GM19372 (cell line): ENCODE measurements at regions not wholly inside any gene's neighbourhood (a gene's known extent, or its start where the extent isn't known, plus 50 kb on each side); places are given as distances from the start of the nearest gene placed in this dataset.

Experiments
- ATAC-seq: cut with Tn5 transposase; IDR thresholded peaks from one replicate; pipeline ENCODE4 v1.9.1; 2021; ENCODE audit warnings: mild to moderate bottlenecking, low read depth, moderate library complexity; ENCODE audit not compliant: unreplicated experiment

DNA sequence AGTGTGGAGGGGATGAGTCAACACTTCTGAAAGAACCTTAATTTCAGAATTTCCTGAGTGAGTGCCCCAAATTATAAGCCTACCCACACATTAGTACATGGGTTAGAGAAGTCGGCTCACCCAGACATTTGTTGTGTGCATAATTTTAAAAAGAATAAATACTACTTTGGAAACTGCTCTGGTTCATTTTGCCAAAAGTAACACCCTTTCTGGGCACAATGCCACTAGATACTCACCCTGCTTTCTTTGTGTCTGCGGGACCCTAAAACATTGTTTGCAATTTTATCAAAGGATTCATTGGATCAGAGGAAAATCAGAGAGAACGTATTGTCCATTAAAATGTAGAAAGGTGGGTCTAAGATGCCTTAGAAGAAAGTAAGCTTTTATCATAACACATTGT is 245.5 kb upstream of the NRP1 start:
- no peak for ATAC-seq

DNA sequence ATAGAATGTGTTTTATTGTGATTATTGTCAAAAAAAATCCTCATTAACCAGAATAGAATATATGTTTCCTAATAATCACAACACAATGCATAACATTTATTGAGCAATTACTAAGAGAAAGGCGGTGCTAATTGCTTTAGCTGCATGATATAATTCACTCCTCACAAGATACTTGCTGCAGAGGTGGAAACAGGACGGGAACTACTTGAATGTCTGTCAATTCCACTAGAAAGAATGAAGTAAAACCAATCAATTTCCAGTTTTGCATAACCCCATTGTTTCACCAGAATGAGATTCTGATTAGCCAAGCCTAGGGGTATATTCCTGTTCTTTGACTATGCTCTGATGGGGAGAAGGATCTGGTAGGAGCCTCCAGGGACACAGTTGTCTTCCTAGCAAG is 239.1 kb upstream of the NRP1 start:
- no peak for ATAC-seq

DNA sequence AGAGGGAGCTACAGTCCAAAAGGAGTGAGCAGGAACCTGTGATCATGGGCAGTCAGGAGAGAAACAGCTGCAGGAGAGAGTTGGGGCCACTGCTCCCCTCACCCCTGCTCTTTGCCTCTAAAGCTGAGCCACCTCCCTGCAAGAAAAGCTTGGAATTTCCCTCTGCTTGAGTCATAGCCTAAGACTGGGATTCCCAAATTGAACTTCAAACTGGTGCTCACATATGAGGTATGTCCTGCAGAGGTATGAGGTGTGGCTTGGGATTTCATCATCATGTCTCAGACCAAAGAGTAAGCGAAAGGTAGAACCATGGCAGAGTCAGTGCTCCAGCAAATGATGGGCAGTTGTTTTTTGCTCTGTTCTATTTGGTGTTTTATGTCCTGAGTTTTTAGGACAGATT is 237.1 kb upstream of the NRP1 start:
- no peak for ATAC-seq

DNA sequence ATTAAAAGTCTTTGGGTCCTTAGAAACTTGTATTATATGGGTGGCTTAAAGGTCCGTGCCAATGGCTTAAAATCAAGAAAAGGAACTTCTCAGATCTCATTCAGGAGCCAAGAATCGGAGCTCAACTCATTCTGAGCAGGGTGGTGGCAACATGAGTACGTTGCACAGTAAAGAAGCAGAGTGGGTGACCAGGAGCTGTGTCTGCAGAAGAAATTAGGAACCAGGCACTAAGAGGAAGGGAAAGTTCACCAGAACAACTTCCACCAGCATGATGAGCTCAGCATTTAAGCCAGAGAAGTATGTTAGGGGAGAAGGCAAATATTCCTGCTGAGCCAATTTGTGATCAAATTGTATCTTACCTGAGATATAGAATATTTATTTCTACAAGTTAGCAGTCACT is 236.0 kb upstream of the NRP1 start:
- no peak for ATAC-seq

DNA sequence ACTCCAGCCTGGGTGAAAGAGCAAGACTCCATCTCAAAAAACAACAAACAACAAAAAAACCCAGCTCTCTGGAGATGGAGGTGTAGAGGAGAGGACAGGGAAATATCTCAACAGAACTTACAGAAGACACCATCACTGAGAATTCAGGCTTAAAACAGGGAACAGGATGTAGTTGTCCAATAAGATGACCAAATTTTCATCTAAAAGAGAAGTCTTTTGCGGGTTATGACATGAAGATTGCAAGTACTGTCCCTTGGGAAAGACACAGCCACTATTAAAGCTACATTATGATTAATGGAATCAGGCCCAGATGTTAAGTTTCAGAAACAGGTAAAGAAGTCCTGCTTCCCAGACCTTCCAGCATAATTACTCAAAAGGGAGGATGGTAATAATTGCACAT is 235.2 kb upstream of the NRP1 start:
- ATAC-seq: no peak

DNA sequence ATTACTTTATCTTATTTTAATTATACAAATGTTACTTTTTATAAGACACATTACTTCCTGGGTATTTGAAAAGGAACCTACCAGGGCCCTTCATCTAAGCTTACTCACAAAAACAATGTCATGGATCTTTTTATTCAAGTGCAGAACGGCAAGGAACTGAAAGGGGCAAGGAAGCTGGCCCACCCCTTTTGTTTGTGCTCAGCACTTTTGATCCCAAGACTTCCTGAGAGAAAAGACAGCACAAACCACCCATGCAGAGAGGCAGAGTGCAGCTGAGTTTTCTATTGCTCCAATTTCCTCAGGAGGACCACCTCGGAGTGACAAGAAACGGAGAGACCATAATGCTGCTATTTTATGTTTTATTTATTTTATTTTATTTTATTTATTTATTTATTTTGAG is 232.0 kb upstream of the NRP1 start:
- no peak for ATAC-seq

DNA sequence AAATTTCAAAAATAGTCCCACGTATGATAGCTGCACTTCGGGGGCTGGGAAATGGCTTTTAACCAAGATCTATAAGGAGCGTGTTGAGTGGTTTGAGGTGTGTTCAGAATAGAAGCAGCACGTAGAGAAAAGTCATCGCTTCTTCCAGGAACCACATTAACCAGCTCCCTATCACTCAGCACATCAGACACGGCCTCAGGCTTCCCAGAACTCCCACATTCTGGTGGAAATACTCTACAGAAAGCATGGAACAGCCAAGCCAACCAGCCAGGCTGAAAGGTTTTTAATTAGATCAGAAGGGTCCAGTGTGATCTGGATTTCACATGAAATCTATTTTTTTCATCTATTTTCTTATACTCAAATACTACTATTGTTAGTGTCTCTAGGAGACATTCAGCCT is 231.5 kb upstream of the NRP1 start:
- no peak for ATAC-seq

DNA sequence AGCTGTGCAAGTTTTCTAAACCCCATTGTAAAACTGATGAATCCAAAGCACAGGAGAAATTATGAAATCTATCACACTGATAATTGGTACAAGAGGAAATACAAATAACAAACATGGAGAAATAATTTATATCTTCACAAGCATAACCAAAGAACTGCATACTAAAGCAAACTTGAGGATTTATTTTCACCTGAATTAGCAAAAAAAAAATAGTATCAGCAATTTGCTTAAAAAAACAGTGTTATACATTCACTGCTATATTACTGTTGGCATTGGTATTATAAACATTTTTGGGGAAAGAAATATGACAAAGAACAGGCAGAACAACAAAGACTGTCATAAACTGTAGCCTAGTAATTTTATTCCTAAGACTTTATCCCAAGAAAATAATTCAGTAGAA is 230.8 kb upstream of the NRP1 start:
- no peak for ATAC-seq

DNA sequence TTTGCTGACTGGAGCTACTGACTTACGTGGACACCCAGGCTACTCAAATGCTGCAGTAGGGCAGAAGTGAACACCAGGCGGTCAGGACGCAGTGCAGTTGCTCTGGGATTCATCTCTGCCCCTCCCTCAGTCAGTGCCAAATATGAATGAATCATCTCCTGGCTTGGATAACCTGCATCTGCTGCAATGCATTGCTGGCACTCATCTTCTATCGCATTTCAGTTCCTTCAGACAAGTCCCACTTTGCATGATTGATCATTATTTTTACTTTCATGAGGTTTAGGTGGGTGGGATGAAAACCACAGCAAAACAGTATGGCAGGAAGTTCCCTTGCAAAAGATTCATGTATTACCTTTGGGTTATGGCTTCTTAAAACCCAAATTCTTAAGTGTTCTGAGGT is 224.6 kb upstream of the NRP1 start:
- no peak for ATAC-seq

DNA sequence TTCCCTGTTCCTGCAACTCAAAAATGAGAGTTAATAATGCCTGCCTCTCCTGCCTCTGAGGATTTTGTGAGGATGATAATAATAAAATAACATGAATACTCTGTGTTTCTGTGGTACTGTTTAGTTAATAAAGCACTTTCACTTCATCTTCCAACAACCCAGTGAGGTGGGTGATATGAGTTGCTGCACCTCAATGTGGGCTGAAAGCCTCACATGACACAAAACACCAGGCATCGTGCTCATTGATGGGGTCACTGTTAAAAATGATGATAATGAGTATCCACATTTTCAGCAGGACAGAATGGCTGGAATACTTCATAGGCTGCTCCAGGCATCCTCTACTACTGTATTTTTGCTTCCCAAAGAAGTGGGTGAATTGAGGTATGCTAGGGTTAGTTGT is 222.8 kb upstream of the NRP1 start:
- no peak for ATAC-seq

DNA sequence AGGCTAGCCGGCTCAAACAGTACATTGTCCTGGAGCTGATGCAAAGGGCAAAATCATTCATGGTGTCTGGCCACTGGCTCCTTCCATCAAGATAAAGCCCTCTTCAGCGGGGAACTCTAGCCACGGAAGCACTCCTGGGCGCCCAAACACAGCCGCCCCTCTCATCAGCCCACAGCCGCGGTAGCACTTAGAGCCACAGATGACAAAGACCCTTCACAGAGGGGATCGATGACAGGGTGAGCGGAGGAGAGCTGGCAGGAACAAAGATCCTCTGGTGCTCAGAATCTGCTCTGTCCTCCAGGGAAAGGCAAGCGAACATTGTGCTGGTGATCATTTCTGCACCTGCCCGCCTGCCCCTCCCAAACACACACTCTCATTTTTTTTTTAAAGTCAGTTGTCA is 222.2 kb upstream of the NRP1 start:
- no peak for ATAC-seq

DNA sequence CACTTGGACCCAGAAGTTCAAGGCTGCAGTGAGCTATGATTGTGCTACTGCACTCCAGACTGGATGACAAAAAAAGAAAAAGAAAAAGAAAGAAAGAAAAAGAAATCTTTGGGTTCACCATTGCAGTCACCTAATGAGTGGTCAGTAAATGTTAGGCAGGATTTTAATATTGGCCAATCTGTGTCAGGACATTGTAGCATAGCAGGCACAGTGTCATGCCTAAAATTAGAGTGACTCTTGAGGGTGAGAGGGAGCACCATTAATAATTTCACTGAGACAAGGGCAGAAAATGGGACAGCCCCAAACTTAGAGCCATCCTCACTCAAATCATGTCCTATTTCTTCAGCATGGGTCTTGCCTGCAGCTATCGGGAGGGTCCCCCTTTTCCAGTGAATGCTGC is 221.6 kb upstream of the NRP1 start:
- no peak for ATAC-seq

DNA sequence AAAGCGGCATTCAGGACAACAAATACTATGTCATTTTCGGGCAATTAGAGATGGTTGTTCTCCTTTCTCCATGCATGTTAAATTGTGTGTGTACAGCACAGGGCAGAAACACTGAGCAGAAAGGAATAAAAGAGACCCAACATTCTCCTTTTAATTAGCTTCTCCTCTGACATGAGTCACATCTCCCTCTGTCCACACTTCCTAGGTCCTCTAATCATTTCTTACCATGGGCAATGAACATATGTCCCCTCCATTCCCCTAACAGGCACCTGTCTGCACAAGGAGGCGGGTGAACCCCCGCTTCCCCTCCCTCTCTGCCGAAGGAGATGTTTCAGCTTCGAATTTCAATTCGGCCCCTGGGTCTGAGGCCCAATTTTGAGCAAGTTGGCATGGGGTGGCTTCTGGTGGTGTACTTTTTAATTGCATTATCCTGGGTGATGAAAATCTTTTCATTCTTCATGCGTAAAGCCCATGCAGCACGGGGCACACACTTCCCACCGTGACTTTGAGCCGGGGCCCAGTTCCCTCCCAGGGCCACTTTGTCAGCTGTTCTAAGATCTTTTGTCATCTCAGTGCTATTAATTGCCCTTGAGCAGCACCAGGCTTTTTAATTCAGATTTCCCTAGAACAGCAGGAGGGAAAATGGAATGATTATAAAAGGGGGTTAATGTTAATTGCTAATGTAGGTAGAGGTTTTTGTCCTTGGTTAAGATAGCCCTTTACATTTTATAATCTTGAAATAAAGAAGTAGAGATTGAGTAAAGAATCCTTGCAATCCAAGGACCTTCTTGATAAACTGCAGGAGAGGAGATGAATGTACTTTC is 219.5 kb upstream of the NRP1 start:
- no peak for ATAC-seq

DNA sequence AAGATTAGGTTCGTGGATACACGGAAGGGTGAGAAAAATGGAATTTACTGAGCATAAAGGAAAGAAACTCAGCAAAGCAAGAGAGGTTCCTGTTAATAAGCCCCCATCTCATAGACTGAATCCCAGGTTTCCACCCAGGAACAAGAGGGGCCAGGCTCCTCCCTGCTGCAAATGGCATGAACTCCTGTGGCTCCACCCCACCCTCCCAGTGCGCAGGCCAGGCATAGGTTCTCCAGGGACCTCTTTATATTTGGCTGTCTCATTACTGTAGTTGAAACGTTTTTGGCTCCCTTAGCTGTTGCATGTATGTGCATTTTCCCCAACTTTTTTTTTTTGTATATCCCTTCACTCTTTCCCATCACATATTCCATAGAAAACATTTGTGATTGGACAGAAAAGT is 217.8 kb upstream of the NRP1 start:
- no peak for ATAC-seq

DNA sequence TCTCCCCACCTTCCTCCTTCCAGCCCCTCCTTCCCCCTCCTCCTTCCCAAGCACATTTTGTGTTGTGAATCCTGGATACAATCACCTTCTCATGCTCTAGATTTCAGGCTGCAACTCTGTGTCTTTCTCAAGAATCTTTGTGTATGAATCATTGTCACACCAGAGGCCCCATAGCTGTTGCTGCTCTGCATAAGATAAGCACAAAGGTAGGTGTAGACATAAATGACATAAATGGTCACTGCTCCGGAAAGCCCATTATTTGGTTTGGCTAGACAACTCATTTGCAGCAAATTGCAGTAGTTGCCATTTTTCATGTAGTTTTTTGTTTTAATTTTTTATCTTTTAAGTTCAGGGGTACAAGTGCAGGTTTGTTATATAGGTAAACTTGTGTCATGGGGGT is 216.3 kb upstream of the NRP1 start:
- ATAC-seq: no peak

DNA sequence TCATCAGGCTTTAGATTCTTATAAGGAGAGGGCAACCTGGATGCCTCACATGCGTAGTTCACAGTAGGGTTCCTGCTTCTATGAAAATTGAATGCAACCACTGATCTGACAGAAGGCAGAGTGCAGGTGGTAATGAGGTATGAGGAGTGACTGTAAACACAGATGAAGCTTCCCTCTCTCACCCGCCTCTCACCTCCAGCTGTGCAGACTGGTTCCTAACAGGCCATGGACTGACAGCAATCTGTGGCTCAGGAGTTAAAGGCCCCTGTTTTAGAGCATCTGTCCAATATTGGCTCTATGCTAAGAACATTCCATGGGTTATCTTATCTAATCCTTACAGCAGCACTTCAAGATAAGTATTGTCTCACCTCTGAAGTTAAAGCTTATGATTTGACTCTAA is 213.5 kb upstream of the NRP1 start:
- no peak for ATAC-seq

DNA sequence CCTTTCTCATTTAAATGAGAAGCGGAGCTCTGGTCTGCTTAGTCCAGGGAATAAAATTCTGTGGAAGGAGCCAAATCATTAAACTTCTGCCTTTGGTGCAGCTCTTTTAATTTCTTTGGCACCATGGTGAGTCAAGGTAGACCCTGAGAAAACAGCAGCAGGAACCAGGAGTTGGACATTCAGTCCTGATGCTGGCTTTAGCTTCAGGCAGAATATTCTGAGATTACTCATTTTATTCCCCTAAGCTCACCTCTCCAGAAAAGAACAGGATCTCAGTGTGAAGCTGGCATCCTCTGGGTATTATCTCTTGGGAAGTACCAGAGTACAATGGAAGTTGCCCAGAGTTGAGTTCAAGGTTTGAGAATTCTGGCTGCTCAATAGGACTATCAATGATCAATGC is 211.6 kb upstream of the NRP1 start:
- ATAC-seq: no peak

DNA sequence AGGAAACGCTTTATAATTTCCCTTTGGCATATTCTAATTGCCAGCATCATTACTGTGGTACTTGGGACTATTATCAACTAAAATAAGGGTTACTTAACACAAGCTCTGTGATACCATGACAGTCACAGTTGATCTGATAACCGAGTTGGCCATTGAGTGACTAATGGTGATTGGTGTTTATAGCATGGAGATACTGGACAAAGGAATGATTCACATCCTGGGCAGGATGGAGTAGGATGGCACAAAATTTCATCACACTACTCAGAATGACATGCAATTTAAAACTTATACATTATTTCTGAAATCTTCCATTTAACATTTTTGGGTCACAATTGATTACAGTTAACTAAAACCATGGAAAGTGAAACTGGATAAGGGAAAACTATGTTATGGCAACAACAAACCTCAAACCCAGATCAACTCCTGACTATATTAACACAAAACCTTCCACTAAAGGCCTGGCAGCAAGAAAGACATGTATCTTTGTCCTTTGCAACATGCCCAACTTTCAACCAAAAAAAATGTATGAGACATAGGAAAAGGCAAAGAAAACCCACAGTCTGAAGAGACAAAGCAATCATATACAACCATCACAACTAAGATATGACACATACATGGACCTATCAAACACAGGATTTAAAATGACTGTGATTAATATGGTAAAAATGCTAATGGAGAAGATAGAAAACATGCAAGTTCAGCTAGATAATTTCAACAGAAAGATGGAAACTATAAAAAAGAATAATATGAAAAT is 208.5 kb upstream of the NRP1 start:
- ATAC-seq: no peak

DNA sequence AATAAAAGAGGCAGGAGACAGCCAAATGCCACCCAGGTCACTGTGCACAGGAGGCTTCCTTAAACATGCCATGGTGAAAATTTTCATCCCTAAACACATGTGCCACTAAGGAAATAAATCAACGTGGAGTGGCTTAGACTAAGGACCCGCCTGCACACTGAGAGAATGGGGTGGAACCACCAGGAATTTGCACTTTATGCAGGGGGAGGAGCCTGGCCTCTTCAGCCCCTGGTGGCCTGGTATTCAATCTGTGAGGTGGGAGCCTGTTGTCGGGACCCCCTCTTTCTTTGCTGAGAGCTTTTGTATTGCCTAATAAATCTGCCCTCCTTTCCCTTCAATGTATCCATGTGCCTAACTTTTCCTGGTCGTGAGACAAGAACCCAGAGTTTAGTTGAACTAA is 204.6 kb upstream of the NRP1 start:
- no peak for ATAC-seq

DNA sequence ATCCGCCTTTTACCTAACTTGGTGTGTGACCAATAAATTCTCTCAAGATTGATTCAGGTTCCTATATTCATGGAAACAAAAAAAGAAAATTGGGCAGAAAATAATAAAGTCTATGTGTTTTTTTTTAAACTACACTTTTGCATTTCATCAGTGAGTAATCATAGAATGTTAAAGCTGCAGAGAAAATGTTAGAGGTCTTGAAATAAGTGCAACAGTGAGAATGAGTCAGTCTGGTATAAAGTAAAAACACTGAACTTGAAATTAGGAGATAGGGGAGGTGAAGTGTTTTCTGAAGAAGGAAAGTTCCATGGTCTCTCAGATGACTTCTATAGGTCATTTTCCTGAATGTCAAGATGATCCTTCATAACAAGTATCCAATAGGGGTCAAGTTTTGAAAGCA is 202.6 kb upstream of the NRP1 start:
- ATAC-seq: no peak

DNA sequence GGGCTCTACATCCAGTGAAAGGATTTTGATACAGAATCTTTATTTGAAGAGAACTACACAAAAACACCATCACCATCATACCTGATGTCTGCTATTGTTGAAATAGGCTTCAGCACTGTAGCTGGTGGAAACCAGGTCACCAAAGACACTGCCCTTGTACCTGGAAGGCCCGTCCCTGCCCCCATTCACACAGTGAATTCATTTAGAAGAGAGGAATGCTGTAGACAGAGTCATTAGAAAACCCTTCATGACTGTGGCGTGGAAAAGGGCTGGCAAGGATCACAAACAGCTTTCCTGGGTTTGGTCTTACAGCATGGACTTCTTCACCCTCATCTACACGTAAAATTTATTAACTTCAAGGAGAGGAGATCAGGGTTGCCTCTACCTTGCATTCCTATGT is 202.0 kb upstream of the NRP1 start:
- no peak for ATAC-seq

DNA sequence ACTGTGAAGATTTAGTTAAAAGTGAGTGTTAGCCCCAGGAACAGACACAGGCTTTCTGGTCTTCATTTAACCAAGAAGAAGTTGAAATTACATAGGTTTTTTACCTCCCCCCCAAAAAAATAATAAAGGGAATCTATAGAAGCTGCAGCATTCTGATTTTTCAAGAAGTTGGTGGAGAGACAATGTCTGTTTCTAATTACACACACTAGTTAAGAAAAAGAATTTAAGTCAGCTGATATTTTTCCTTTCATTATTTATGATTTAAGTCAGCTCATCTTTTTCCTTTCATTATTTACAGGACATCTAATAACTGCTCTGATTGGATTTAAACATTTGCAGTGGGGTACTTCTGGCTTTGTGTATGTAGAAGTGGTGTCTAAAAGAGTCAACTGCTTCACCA is 201.4 kb upstream of the NRP1 start:
- ATAC-seq: no peak
